H1 (cell line): ENCODE measurements at regions not wholly inside any gene's neighbourhood (a gene's known extent, or its start where the extent isn't known, plus 50 kb on each side); places are given as distances from the start of the nearest gene placed in this dataset.

Source experiments
- CTCF ChIA-PET: fragments of 300-600 bp; sonication (Branson Sonifier 250); formaldehyde crosslinking; loops from one replicate; lab custom pipeline; 2021; ENCODE audit not compliant: partially characterized antibody; lab: Charles Lee
- POLR2A ChIA-PET: fragments of 300-600 bp; sonication (Branson Sonifier 250); formaldehyde crosslinking; loops from one replicate; lab custom pipeline; 2021; ENCODE audit warnings: inconsistent platforms; ENCODE audit not compliant: partially characterized antibody; lab: Charles Lee
- DNase-seq, 2 experiments: peaks; one replicate each; pipeline versions ENCODE4 v3.0.0 to v3.0.0-alpha.2; 2010 to 2022; ENCODE audit warnings: low spot score in 2 of 2, low read depth in 1 of 2, mixed read lengths in 1 of 2
- FAIRE-seq: peaks from 2 replicates; lab custom pipeline; 2011; peaks lifted over from hg19 to GRCh38; lab: Jason Lieb, UNC
- H2AFZ ChIP-seq: 2 replicates; pipeline ENCODE4 v1.8.1; 2012; ENCODE audit warnings: low read length, inconsistent platforms
- H2AK5ac ChIP-seq: 2 replicates; pipeline ENCODE4 v1.6.1; 2013; ENCODE audit warnings: low read depth, low read length
- H2BK120ac ChIP-seq: replicated peaks from 2 replicates; pipeline ENCODE3; 2013; ENCODE audit warnings: low read depth, low read length, inconsistent platforms
- H2BK12ac ChIP-seq: 2 replicates; pipeline ENCODE4 v1.6.1; 2013; ENCODE audit warnings: low read depth, low read length
- H2BK15ac ChIP-seq: 2 replicates; pipeline ENCODE4 v1.6.1; 2013; ENCODE audit warnings: low read length
- H2BK20ac ChIP-seq: 2 replicates; pipeline ENCODE4 v1.6.1; 2013; ENCODE audit warnings: low read length
- H2BK5ac ChIP-seq: 2 replicates; pipeline ENCODE4 v1.6.1; 2013; ENCODE audit warnings: low read depth, low read length
- H3K14ac ChIP-seq: 2 replicates; pipeline ENCODE4 v1.6.1; 2013; ENCODE audit warnings: inconsistent platforms; ENCODE audit not compliant: insufficient read length
- H3K18ac ChIP-seq: 2 replicates; pipeline ENCODE4 v1.6.1; 2013; ENCODE audit warnings: low read length; ENCODE audit errors: extremely low read depth
- H3K23ac ChIP-seq: 2 replicates; pipeline ENCODE4 v1.6.1; 2013; ENCODE audit warnings: inconsistent platforms; ENCODE audit not compliant: insufficient read length
- H3K23me2 ChIP-seq: 2 replicates; pipeline ENCODE4 v1.6.1; 2013; ENCODE audit warnings: low read depth, low read length
- H3K27ac ChIP-seq: 2 replicates; pipeline ENCODE4 v1.6.1; 2011; ENCODE audit warnings: low read depth, low read length, inconsistent platforms
- H3K27me3 ChIP-seq, 4 experiments: replicated peaks in 1 of 4; 1 replicate in 1 of 4; 2 replicates in 3 of 4; pipeline versions ENCODE4 v1.6.1 to v1.8.1; 2011 to 2013; ENCODE audit warnings: low read length in 3 of 4, mild to moderate bottlenecking in 3 of 4, inconsistent platforms in 2 of 4, mixed read lengths in 2 of 4, moderate library complexity in 1 of 4; ENCODE audit not compliant: control insufficient read depth in 3 of 4, insufficient read depth in 3 of 4; ENCODE audit errors: extremely low read depth in 1 of 4
- H3K36me3 ChIP-seq, 4 experiments: 2 replicates each; pipeline versions ENCODE4 v1.6.1 to v1.8.1; 2011 to 2013; ENCODE audit warnings: mild to moderate bottlenecking in 4 of 4, low read length in 3 of 4, moderate library complexity in 2 of 4, control low read depth in 1 of 4, inconsistent platforms in 1 of 4; ENCODE audit not compliant: insufficient read depth in 4 of 4, control insufficient read depth in 2 of 4
- H3K4ac ChIP-seq: replicated peaks from 2 replicates; pipeline ENCODE3; 2013; ENCODE audit warnings: low read length, low read depth, mixed read lengths, inconsistent platforms; ENCODE audit not compliant: insufficient read length
- H3K4me1 ChIP-seq, 4 experiments: replicated peaks in 1 of 4; 1 replicate in 1 of 4; 2 replicates in 3 of 4; pipeline versions ENCODE4 v1.6.1 to v1.8.1; 2011 to 2013; ENCODE audit warnings: low read length in 3 of 4, inconsistent platforms in 2 of 4, mixed read lengths in 1 of 4; ENCODE audit not compliant: insufficient read depth in 4 of 4, control insufficient read depth in 3 of 4
- H3K4me2 ChIP-seq, 2 experiments: 2 replicates each; pipeline versions ENCODE4 v1.6.1 to v1.8.1; 2011 to 2013; ENCODE audit warnings: low read depth in 2 of 2, low read length in 2 of 2, control low read depth in 1 of 2, inconsistent platforms in 1 of 2, mild to moderate bottlenecking in 1 of 2; ENCODE audit not compliant: insufficient read depth in 1 of 2
- H3K4me3 ChIP-seq, 4 experiments: fragments of 200-600, 300-600 bp in 1 of 4; sonication (generic), shearing (Covaris generic), sonication (Bioruptor Twin) in 1 of 4; 2 replicates each; pipeline versions ENCODE4 v1.5.1 to v1.8.1; 2011 to 2016; ENCODE audit warnings: low read length in 4 of 4, low read depth in 3 of 4, control low read depth in 2 of 4, inconsistent platforms in 2 of 4, mild to moderate bottlenecking in 2 of 4, mixed read lengths in 1 of 4, moderate library complexity in 1 of 4; ENCODE audit not compliant: insufficient read depth in 2 of 4; ENCODE audit errors: extremely low read depth in 1 of 4
- H3K56ac ChIP-seq: replicated peaks from 2 replicates; pipeline ENCODE3; 2013; ENCODE audit warnings: low read depth, mild to moderate bottlenecking, mixed read lengths, low read length, inconsistent platforms; ENCODE audit not compliant: insufficient read length
- H3K79me1 ChIP-seq: 2 replicates; pipeline ENCODE4 v1.6.1; 2013; ENCODE audit warnings: low read depth, low read length, control low read depth
- H3K79me2 ChIP-seq, 2 experiments: 2 replicates each; pipeline versions ENCODE4 v1.6.1 to v1.8.1; 2012 to 2013; ENCODE audit warnings: low read length in 2 of 2, mild to moderate bottlenecking in 2 of 2, inconsistent platforms in 1 of 2; ENCODE audit not compliant: insufficient read depth in 2 of 2, control insufficient read depth in 1 of 2
- H3K9ac ChIP-seq, 4 experiments: replicated peaks in 1 of 4; 1 replicate in 1 of 4; 2 replicates in 3 of 4; pipeline versions ENCODE4 v1.6.1 to v1.8.1; 2011 to 2013; ENCODE audit warnings: low read depth in 3 of 4, low read length in 3 of 4, control low read depth in 2 of 4, mild to moderate bottlenecking in 2 of 4, moderate library complexity in 2 of 4, inconsistent platforms in 1 of 4; ENCODE audit errors: extremely low read depth in 1 of 4
- H3K9me3 ChIP-seq, 2 experiments: 2 replicates each; pipeline versions ENCODE4 v1.6.1 to v1.8.1; 2012 to 2013; ENCODE audit warnings: mild to moderate bottlenecking in 2 of 2, moderate library complexity in 2 of 2, control low read depth in 1 of 2, inconsistent platforms in 1 of 2, low read depth in 1 of 2, low read length in 1 of 2, mixed read lengths in 1 of 2; ENCODE audit not compliant: insufficient read depth in 2 of 2
- H4K20me1 ChIP-seq, 2 experiments: replicated peaks in 1 of 2; 2 replicates each; pipeline versions ENCODE3 to v1.8.1; 2011 to 2013; ENCODE audit warnings: inconsistent platforms in 2 of 2, low read length in 2 of 2, mild to moderate bottlenecking in 1 of 2; ENCODE audit not compliant: insufficient read depth in 2 of 2, control insufficient read depth in 1 of 2
- H4K5ac ChIP-seq: 2 replicates; pipeline ENCODE4 v1.6.1; 2013; ENCODE audit warnings: low read length, low read depth, mixed read lengths, inconsistent platforms; ENCODE audit not compliant: insufficient read length
- H4K8ac ChIP-seq: 2 replicates; pipeline ENCODE4 v1.8.0; 2013; ENCODE audit warnings: mild to moderate bottlenecking, moderate library complexity, low read length, inconsistent platforms; ENCODE audit not compliant: insufficient read depth; ENCODE audit errors: extremely low read depth
- H4K91ac ChIP-seq: replicated peaks from 2 replicates; pipeline ENCODE3; 2013; ENCODE audit warnings: low read length, mixed read lengths, inconsistent platforms; ENCODE audit not compliant: insufficient read length
- EZH2 ChIP-seq: fragments of 200-600 bp; sonication (generic); IDR thresholded peaks from 2 replicates; pipeline ENCODE4 v1.7.1; 2012; ENCODE audit warnings: low read depth, mild to moderate bottlenecking, moderate library complexity, low read length, inconsistent platforms; ENCODE audit not compliant: severe bottlenecking
- WGBS, 2 experiments: shearing (Covaris generic) in 1 of 2; methylation state at CpG; one replicate each; pipeline versions ENCODE4 v1.1.6 to v1.1.7; 2013 to 2015; ENCODE audit warnings: low lambda C conversion rate in 2 of 2, mixed read lengths in 2 of 2, inconsistent platforms in 1 of 2, low coverage in 1 of 2, missing lambda C conversion rate in 1 of 2; ENCODE audit not compliant: insufficient replicate concordance in 2 of 2, insufficient coverage in 1 of 2, insufficient read length in 1 of 2; ENCODE audit errors: extremely low coverage in 1 of 2, missing lambda C conversion rate in 1 of 2; 5-methylcytosine and 5-hydroxymethylcytosine counted together

DNA sequence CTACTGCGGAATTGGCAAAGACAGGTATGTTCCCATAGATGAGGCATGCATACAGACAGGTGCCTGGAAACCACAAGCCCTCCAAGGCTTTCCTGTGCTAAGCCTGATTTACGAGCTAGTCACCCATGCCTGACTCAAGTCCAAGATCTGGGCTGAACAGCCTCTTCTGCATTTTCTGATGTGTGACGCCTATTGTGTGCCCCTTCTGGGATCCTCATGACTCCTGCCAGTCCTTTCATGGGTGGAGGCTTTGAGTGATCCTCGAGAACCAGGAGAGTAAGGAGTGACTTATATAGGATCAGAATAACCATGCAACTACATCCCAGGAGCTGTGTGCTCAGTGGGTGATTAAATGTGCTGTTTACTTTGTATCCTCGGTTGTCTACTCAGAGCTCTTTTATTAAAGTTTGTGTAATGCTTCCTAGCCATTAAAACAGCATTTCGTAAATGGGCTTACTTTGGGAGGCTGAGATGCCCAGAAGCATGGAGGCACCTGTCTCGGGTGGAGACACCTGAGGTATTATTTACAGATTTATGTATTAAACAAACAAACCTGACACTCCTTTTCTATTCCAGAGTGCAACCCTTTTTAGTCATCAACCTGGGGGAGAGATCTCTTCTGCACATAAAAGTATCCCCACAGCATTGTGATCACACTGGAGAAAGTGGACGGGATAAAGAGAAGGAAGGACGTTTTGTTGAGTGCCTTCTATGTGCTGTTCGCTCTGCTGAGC is 373.0 kb upstream of the DYNLRB2 start:
- H3K36me3 ChIP-seq = no peaks in the 10 kb centered on the region
- FAIRE-seq = no peak

More for the DNA sequence above, 373.0 kb upstream of the DYNLRB2 start:
- TF ChIP-seq EZH2 = no peak
- peaks cover 0 to 3% of the 10 kb centered on the region in 2 experiments for H4K20me1 ChIP-seq
- POLR2A ChIA-PET = no interaction called here
- no peak overlapping the region for H2BK12ac ChIP-seq
- no peaks in the 10 kb centered on the region for H3K79me1 ChIP-seq
- no peak overlapping the region for H3K9ac ChIP-seq
- H4K91ac ChIP-seq = no peak overlapping the region
- no peak overlapping the region for H2BK5ac ChIP-seq
- H3K4ac ChIP-seq = no peak overlapping the region
- 94% methylated on average over 10 of the region's 10 CpGs; no CpG with 5 or more reads in 1 of the 2 experiments for WGBS, 2 experiments
- no peak overlapping the region for H2BK15ac ChIP-seq
- no peaks in the 10 kb centered on the region for H3K27me3 ChIP-seq
- H2BK20ac ChIP-seq = no peak overlapping the region
- H2BK120ac ChIP-seq = no peak overlapping the region
- H2AFZ ChIP-seq = no peak overlapping the region
- H3K4me1 ChIP-seq = no peaks in the 10 kb centered on the region
- H3K14ac ChIP-seq = no peak overlapping the region
- CTCF ChIA-PET = interaction anchor here (1.1 kb wide), 1 partner anchor 22 kb away, joined by 3 read pairs; no protein-coding TSS in a partner anchor
- no peak overlapping the region for H4K8ac ChIP-seq
- no peak overlapping the region for H3K23ac ChIP-seq
- H4K5ac ChIP-seq = no peak overlapping the region
- peaks cover 3% of the 10 kb centered on the region; the same call in 1 of the 2 replicates for H3K23me2 ChIP-seq
- H3K56ac ChIP-seq = no peak overlapping the region
- H2AK5ac ChIP-seq = no peak overlapping the region
- H3K9me3 ChIP-seq = 0 out of 4 replicates have a peak, but pooled peaks cover 0 to 4% of the 10 kb centered on the region in 2 experiments
- no peak overlapping the region for H3K4me3 ChIP-seq
- no peak overlapping the region for H3K18ac ChIP-seq
- no peak overlapping the region for H3K4me2 ChIP-seq
- H3K79me2 ChIP-seq = no peaks in the 10 kb centered on the region
- H3K27ac ChIP-seq = no peak overlapping the region
- no peak for DNase-seq
